WTC11 (cell line): ENCODE measurements at regions not wholly inside any gene's neighbourhood (a gene's known extent, or its start where the extent isn't known, plus 50 kb on each side); places are given as distances from the start of the nearest gene placed in this dataset.

Experiments used
- ATF1 ChIP-seq: sonication (generic); formaldehyde crosslinking; IDR thresholded peaks from 2 replicates; pipeline ENCODE4 v1.8.1; 2023; ENCODE audit warnings: mild to moderate bottlenecking, moderate library complexity, missing genetic modification reagents
- E2F1 ChIP-seq: sonication (generic); formaldehyde crosslinking; IDR thresholded peaks from 2 replicates; pipeline ENCODE4 v1.8.0; 2022; ENCODE audit warnings: mild to moderate bottlenecking, missing genetic modification reagents
- ELF4 ChIP-seq: sonication (generic); formaldehyde crosslinking; IDR thresholded peaks from 2 replicates; pipeline ENCODE4 v1.8.1; 2022; ENCODE audit warnings: low read depth, mild to moderate bottlenecking, moderate library complexity, missing genetic modification reagents
- ETV6 ChIP-seq: sonication (generic); formaldehyde crosslinking; IDR thresholded peaks from 2 replicates; pipeline ENCODE4 v1.8.1; 2022; ENCODE audit warnings: mild to moderate bottlenecking, missing genetic modification reagents
- FOXJ3 ChIP-seq: sonication (generic); formaldehyde crosslinking; IDR thresholded peaks from 2 replicates; pipeline ENCODE4 v1.9.0; 2021; ENCODE audit warnings: missing genetic modification reagents, mild to moderate bottlenecking, borderline replicate concordance
- FOXP4 ChIP-seq: sonication (generic); formaldehyde crosslinking; IDR thresholded peaks from 2 replicates; pipeline ENCODE4 v1.8.0; 2022; ENCODE audit warnings: mild to moderate bottlenecking, missing genetic modification reagents
- JAZF1 ChIP-seq: fragments of 250-450 bp; sonication (Bioruptor Pico); IDR thresholded peaks from 2 replicates; pipeline ENCODE4 v1.9.0; 2021; ENCODE audit warnings: moderate library complexity, mild to moderate bottlenecking, inconsistent platforms
- KAT7 ChIP-seq: sonication (generic); formaldehyde crosslinking; IDR thresholded peaks from 2 replicates; pipeline ENCODE4 v1.8.1; 2023; ENCODE audit warnings: missing genetic modification reagents, mild to moderate bottlenecking, borderline replicate concordance
- NFE2L1 ChIP-seq: sonication (generic); formaldehyde crosslinking; IDR thresholded peaks from 2 replicates; pipeline ENCODE4 v1.8.1; 2023; ENCODE audit warnings: missing genetic modification reagents
- NR1H2 ChIP-seq: sonication (generic); formaldehyde crosslinking; IDR thresholded peaks from 2 replicates; pipeline ENCODE4 v1.9.0; 2021; ENCODE audit warnings: mild to moderate bottlenecking, moderate library complexity, missing genetic modification reagents
- NR2C2 ChIP-seq: sonication (generic); formaldehyde crosslinking; IDR thresholded peaks from 2 replicates; pipeline ENCODE4 v1.8.0; 2022; ENCODE audit warnings: mild to moderate bottlenecking, missing genetic modification reagents
- PREB ChIP-seq: sonication (generic); formaldehyde crosslinking; IDR thresholded peaks from 2 replicates; pipeline ENCODE4 v1.8.1; 2022; ENCODE audit warnings: mild to moderate bottlenecking, missing genetic modification reagents, moderate library complexity, borderline replicate concordance
- SMAD4 ChIP-seq: sonication (generic); formaldehyde crosslinking; IDR thresholded peaks from 2 replicates; pipeline ENCODE4 v1.8.0; 2022; ENCODE audit warnings: mild to moderate bottlenecking, missing genetic modification reagents
- ZNF219 ChIP-seq: sonication (generic); formaldehyde crosslinking; IDR thresholded peaks from 2 replicates; pipeline ENCODE4 v1.8.0; 2023; ENCODE audit warnings: missing genetic modification reagents, mild to moderate bottlenecking, borderline replicate concordance
- ZNF232 ChIP-seq: sonication (generic); formaldehyde crosslinking; IDR thresholded peaks from 2 replicates; pipeline ENCODE4 v1.8.0; 2022; ENCODE audit warnings: mild to moderate bottlenecking, missing genetic modification reagents
- ZNF281 ChIP-seq: sonication (generic); formaldehyde crosslinking; IDR thresholded peaks from 2 replicates; pipeline ENCODE4 v1.8.0; 2023; ENCODE audit warnings: mild to moderate bottlenecking, missing genetic modification reagents
- ZNF423 ChIP-seq: fragments of 250-450 bp; sonication (Bioruptor Pico); IDR thresholded peaks from 2 replicates; pipeline ENCODE4 v2.1.2; 2022; ENCODE audit warnings: mild to moderate bottlenecking, moderate library complexity
- ZNF425 ChIP-seq: fragments of 250-450 bp; sonication (Bioruptor Pico); conservative IDR thresholded peaks from 2 replicates; pipeline ENCODE4 v1.9.0; 2021; ENCODE audit warnings: mild to moderate bottlenecking
- ZNF671 ChIP-seq: fragments of 250-450 bp; sonication (Bioruptor Pico); IDR thresholded peaks from 2 replicates; pipeline ENCODE4 v1.8.0; 2021; ENCODE audit warnings: mild to moderate bottlenecking
- TF ChIP-seq, protein P1 (sequence below): fragments of 250-450 bp; sonication (Bioruptor Pico); IDR thresholded peaks from 2 replicates; pipeline ENCODE4 v1.9.0; 2021; ENCODE audit warnings: mild to moderate bottlenecking
- TF ChIP-seq, protein P2 (sequence below): sonication (generic); formaldehyde crosslinking; IDR thresholded peaks from 2 replicates; pipeline ENCODE4 v1.8.0; 2022; ENCODE audit warnings: mild to moderate bottlenecking, missing genetic modification reagents
- TF ChIP-seq, protein P3 (sequence below): fragments of 250-450 bp; sonication (Bioruptor Pico); IDR thresholded peaks from 2 replicates; pipeline ENCODE4 v2.1.2; 2022; ENCODE audit warnings: mild to moderate bottlenecking, moderate library complexity
- TF ChIP-seq, protein P4 (sequence below): sonication (generic); formaldehyde crosslinking; IDR thresholded peaks from 2 replicates; pipeline ENCODE4 v1.8.1; 2023; ENCODE audit warnings: mild to moderate bottlenecking, missing genetic modification reagents

- TF ChIP-seq, protein P1, sequence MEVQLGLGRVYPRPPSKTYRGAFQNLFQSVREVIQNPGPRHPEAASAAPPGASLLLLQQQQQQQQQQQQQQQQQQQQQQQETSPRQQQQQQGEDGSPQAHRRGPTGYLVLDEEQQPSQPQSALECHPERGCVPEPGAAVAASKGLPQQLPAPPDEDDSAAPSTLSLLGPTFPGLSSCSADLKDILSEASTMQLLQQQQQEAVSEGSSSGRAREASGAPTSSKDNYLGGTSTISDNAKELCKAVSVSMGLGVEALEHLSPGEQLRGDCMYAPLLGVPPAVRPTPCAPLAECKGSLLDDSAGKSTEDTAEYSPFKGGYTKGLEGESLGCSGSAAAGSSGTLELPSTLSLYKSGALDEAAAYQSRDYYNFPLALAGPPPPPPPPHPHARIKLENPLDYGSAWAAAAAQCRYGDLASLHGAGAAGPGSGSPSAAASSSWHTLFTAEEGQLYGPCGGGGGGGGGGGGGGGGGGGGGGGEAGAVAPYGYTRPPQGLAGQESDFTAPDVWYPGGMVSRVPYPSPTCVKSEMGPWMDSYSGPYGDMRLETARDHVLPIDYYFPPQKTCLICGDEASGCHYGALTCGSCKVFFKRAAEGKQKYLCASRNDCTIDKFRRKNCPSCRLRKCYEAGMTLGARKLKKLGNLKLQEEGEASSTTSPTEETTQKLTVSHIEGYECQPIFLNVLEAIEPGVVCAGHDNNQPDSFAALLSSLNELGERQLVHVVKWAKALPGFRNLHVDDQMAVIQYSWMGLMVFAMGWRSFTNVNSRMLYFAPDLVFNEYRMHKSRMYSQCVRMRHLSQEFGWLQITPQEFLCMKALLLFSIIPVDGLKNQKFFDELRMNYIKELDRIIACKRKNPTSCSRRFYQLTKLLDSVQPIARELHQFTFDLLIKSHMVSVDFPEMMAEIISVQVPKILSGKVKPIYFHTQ (CRISPR knock-in tag), result no peak
- no peak for TF ChIP-seq FOXJ3 (CRISPR knock-in tag)
- no peak for TF ChIP-seq NR2C2 (CRISPR knock-in tag)
- TF ChIP-seq, protein P2, sequence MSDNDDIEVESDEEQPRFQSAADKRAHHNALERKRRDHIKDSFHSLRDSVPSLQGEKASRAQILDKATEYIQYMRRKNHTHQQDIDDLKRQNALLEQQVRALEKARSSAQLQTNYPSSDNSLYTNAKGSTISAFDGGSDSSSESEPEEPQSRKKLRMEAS (CRISPR knock-in tag), result peak; percentile 68; the same call in 1 of the 2 replicates
- no peak for TF ChIP-seq JAZF1
- TF ChIP-seq ATF1, result no peak
- no peak for TF ChIP-seq PREB (CRISPR knock-in tag)
- TF ChIP-seq SMAD4 (CRISPR knock-in tag), result no peak
- TF ChIP-seq ZNF423 (CRISPR knock-in tag), result peak; percentile 25; the same call in 1 of the 2 replicates
- no peak for TF ChIP-seq ZNF232 (CRISPR knock-in tag)
- TF ChIP-seq KAT7 (CRISPR knock-in tag), result no peak
- TF ChIP-seq NR1H2 (CRISPR knock-in tag), result no peak
- no peak for TF ChIP-seq E2F1 (CRISPR knock-in tag)
- TF ChIP-seq, protein P3, sequence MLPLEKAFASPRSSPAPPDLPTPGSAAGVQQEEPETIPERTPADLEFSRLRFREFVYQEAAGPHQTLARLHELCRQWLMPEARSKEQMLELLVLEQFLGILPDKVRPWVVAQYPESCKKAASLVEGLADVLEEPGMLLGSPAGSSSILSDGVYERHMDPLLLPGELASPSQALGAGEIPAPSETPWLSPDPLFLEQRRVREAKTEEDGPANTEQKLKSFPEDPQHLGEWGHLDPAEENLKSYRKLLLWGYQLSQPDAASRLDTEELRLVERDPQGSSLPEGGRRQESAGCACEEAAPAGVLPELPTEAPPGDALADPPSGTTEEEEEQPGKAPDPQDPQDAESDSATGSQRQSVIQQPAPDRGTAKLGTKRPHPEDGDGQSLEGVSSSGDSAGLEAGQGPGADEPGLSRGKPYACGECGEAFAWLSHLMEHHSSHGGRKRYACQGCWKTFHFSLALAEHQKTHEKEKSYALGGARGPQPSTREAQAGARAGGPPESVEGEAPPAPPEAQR (CRISPR knock-in tag), result no peak
- TF ChIP-seq ZNF281, result no peak
- TF ChIP-seq ZNF671 (CRISPR knock-in tag), result no peak
- TF ChIP-seq NFE2L1 (CRISPR knock-in tag), result no peak
- no peak for TF ChIP-seq ELF4 (CRISPR knock-in tag)
- peak; percentile 54; the same call in 1 of the 2 replicates for TF ChIP-seq ETV6
- no peak for TF ChIP-seq FOXP4 (CRISPR knock-in tag)
- TF ChIP-seq ZNF425 (CRISPR knock-in tag), result no peak
- TF ChIP-seq, protein P4, sequence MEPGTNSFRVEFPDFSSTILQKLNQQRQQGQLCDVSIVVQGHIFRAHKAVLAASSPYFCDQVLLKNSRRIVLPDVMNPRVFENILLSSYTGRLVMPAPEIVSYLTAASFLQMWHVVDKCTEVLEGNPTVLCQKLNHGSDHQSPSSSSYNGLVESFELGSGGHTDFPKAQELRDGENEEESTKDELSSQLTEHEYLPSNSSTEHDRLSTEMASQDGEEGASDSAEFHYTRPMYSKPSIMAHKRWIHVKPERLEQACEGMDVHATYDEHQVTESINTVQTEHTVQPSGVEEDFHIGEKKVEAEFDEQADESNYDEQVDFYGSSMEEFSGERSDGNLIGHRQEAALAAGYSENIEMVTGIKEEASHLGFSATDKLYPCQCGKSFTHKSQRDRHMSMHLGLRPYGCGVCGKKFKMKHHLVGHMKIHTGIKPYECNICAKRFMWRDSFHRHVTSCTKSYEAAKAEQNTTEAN, result no peak
- no peak for TF ChIP-seq ZNF219 (CRISPR knock-in tag)
Observed at GRCh38 chr10:125521721-125522680, 161.0 kb downstream of the TEX36 start (continued).
